GM19463 (cell line): ENCODE measurements at regions not wholly inside any gene's neighbourhood (a gene's known extent, or its start where the extent isn't known, plus 50 kb on each side); places are given as distances from the start of the nearest gene placed in this dataset.

Experiments used
- ATAC-seq: cut with Tn5 transposase; IDR thresholded peaks from one replicate; pipeline ENCODE4 v1.9.1; 2021; ENCODE audit warnings: mild to moderate bottlenecking, moderate library complexity; ENCODE audit not compliant: unreplicated experiment

DNA sequence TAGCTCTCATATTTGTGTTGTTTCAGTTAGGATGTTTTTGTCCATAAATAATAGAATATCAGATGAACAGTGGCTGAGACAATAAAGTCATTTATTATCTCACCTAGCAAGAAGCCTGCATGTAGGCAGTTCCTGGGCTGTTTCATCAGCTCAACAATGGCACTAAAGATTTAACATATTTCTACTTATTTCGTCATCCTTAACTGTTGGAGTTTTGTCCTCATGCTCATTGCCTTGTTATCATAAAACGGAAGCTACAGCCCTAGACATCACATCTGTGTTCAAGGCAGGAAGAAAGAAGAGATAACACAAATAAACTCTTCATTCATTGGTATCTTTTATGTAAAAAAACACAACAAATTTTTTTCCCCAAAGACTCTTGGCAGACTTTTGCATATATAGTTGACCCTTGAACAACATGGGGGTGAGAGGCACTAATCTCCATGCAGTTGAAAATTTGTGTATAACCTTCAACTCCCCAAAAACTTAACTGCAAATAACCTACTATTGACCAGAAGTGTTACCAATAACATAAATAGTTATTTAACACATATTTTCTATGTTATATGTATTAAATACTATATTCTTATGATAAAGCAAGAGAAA lies 277.2 kb upstream of the ADRA1B start:
- no peak for ATAC-seq

DNA sequence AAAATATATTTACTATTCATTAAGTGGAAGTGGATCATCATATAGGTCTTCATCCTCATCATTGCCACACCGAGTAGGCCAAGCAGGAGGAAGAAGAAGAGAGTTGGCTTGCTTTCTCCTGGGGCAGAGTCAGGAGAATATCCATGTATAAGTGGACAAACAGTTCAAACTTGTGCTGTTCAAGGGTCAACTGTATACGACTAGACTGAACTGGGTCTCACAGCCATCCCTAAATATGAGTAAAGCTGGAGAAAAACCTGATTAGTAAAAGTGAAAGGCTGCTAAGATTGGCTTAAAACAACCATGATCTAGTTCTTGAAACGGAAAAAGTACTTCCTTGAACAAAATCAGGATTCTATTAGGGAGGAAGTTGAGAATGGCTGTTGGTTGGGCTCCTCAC lies 276.7 kb upstream of the ADRA1B start:
- no peak for ATAC-seq

DNA sequence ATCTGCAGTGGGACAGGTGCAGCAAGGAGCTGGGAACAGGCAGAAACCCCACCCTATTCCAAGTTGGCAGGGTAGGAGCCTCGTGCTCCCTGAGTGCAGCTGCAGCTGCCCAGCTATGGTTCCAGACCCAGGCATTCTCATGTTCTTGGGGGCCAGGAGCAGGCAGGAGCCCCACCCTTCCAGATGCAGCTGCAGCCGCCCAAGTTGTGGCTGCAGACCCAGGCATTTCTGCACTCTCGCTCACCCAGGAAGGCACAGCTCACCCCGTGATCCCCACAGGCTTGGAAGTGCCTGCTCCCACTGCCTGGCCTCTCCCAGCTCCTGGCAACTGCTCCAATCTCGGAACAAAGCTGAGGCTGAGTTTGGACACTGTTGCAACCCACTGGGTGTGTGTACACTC lies 275.8 kb upstream of the ADRA1B start:
- ATAC-seq: no peak

DNA sequence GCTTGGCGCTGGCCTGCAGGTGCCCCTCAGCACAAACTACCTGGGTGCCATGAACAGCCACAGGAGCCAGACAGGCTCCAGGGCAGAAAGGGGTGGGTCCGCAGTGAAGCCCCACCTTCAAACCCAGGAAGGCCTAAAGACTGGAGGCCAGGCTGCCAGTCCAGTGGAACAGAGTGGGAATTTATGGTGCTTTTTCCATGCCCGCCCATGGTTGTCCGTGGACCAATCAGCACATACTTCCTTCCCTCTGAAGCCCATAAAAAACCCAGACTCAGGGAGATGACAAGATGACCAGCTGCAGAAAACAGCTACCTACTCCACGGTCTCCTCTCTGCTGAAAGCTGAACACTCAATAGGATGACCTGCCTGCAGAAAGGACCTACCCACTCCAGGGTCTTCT lies 275.4 kb upstream of the ADRA1B start:
- ATAC-seq: no peak

DNA sequence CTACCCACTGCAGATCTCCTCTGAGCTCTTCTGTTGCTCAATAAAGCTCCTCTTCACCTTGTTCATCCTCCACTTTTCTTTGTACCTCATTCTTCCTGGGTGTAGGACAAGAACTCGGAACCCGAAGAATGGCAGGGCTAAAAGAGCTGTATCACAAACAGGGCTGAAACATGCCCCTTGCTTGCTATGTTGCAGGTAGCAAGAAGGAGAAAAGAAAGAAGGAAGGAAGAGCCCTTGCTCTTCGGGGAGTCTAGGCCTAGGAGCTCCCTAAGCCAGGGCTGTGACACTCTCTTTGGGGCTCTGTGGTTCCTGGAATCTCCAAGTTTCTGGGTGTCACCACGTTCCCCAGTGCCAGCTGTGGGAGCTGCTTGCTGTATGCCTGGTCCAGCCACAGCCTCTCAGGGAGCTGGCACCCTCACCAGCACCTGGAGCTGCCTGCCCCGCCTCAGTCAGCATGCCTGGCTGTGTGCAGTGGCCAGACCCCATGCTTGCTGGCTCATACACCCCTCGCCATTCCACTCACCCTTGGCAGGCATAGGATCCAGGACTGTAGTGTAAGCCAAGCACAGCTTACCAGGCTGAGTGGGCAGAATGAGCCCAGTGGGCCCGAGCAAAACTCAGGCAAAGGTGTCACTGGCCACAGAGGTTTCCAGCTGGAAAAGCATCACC lies 274.8 kb upstream of the ADRA1B start:
- ATAC-seq: no peak

DNA sequence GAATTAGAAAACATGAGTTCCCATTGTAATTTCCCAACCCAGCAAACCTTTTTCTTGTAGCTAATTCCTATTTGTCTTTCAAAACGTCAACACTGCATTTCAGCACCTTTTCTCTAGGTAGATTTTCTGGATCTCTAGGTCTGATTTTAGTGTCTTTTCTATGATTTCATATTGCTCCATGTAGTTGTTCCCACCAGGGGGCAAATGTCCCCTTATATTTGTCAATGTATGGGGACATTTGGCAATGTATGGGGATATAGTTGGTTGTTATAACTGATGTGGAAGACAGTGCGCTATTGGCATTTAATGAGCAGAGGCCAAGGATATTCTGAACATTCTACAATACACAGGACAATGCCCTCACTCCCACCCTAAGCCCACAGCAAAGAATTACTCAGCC lies 273.9 kb upstream of the ADRA1B start:
- ATAC-seq: no peak

DNA sequence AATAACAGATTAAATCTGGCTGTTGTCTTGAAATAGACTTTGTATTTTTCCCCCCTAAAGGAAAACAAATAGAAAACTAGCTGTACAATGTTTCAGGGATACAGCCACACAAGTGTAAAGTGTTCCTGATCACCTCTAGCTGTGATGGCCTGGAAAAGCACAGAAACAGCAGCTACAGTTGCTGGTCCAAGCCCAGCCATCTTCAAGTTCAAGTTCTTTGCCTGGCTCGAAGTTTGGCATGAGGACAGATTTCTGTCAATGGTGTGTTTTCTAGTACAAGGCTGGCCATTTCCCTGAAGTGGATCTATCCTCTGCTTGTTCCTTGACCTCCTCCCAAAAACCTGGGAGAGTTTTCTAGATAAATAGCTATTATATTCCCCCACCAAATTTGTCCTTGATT lies 272.2 kb upstream of the ADRA1B start:
- no peak for ATAC-seq

DNA sequence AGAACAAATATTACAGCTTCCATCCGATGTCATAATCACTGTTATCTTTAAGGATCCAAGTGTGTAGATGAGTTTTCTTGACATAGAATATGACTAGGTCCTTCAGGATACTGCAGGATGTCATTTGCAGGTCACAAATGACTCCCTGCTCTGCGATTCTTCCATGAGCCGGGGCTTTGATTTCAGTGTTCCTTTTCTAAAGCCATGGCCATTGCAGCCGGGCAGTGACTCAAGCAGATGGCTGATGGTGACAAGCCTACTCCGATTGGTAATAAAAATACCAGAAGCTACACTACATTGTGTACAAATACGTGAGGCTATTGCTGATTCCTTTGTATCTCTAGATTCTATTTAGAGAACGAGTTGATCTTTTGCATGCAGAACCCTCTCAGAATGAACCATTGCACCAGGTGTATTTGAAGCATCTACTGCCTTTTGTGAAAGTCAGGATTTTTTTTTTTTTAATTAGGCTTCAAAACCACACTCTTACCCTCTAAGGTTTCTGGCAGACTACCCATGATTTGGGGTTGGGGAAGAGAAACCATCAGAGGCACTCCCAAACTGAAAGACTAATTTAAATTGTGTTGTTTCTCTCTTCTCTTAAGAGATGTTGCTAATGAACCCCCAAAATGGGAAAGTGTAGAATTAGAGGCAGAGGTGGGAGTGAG lies 271.0 kb upstream of the ADRA1B start:
- no peak for ATAC-seq

DNA sequence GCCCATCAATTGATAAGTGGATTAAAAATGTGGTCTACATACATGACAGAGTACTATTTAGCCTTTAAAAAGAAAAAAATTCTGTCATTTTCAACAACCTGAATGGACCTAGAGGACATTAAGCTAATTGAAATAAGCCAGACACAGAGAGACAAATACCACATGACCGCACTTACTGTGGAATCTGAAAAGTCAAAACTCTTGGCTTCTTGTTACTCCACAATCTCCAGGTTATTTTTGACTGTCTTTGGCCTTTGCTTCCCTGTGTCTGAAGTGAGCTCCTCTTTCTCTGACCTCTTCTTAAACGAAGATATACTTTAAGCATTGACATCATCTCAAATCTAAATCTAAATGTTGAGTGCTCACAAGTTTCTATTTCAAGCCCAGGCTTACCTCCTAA lies 265.5 kb upstream of the ADRA1B start:
- ATAC-seq: no peak

DNA sequence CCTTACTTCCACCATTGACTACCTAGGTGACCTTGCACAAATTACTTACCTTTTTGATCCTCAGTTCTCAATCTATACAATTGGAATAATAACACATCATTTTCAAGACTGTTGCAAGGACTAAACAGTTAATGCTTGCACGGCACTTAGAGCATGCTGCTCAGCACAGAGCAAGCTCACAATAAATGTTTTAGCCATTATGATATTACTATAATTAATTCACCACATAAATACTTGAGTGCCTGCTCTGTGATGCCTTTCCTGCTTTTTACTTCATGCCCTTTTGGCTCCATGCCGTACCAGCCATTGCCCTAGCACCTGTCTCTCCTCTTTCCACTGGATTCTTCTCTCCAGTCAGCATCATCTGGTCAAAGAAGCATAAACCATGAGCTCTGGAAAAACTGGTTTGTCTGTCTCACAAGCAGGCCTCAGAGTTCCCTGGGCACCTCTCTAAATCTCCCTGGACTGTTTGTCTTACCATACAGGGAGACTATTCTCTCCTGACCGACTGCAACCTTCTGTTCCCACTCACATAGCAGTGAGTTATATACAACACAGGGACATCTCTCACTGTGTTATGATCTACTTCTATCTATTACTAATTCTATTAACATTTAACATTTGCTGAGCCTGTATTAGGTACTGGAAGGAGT lies 260.4 kb upstream of the ADRA1B start:
- ATAC-seq: no peak

DNA sequence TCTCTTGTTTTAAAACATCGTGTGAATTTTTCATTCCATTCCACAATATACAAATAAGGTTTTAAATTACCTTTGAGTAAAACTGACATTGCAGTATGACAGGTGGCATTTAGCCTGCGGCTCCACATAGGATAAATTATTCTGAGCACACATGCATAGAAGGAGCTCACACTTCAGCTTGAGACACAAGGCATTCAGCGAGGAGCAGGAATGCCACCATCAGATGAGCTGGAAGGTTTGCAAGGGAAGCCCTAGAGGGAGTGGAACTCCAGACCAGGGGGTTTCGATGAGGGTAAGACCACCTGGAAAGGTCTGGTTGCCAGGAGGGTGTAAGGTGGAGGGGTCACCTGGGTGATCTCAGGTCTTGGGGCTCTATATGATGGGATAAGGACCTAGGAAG lies 259.0 kb upstream of the ADRA1B start:
- ATAC-seq: no peak

DNA sequence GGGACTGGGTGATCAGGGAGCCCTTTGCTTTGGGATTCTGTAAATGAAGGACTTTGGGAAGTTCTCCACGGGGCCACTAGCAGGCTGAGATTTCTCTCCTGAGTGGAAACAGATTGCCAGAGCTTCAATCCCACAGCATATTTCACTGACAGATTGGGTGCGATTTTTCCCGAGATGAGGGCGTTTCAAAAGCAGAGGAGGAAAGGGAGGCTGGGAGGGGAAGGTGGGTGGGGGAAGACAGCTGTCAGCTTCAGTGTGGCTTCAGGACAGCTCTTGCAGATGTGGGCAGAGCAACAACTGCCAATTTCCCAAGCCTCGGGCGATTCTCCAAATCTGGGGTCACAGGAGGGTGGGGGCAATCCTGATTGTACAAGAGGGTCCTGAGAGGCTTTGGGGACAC lies 258.5 kb upstream of the ADRA1B start:
- no peak for ATAC-seq

DNA sequence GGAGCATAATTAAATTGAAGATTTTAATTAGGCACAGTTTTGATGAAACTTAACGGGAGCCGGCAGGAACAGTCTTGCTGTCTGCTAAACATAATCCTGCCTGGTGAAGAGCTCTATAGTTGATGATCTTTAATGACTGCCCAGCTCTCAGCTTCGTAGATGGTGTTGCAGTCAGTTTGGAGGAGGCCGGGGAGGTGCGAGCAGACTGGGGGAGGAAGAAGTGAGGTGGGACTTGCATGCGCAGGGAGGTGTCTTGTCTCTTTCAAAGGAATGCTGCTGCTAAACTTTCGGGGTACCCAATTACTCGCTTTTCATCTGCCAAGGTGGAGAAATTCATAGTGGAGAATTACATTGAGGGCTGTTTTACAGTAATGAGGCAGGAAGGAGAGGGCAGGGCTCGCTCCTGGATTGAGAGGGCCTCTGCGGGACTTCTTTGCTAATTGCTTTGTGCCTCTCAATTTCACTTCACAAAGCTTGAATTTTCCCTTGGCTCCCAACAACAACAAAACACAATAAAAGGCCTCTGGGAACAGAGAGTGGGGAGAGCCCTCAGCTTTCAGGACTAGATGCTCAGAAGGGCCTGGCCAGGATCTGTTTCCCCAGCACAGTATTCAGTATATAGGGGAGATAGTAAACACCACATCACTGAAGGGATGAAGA lies 257.9 kb upstream of the ADRA1B start:
- ATAC-seq: no peak

DNA sequence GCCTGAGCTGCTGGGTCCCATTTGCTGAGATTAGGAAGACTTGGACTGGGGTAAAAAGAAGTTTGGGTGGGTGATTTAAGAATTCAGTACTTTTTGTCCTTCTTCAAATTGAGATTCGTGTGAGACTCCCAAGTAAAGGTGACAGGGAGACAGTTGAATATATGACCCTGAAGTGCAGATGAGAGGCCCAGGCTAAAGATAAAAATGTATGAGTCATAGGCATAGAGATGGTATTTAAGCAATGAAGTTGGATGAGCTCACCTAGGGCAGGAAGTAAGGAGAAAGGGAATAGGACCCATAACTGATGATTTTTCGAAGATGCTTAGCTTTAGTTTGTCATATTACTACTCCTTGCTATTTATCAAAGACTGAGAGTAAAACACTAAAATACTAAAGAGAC lies 255.9 kb upstream of the ADRA1B start:
- no peak for ATAC-seq

DNA sequence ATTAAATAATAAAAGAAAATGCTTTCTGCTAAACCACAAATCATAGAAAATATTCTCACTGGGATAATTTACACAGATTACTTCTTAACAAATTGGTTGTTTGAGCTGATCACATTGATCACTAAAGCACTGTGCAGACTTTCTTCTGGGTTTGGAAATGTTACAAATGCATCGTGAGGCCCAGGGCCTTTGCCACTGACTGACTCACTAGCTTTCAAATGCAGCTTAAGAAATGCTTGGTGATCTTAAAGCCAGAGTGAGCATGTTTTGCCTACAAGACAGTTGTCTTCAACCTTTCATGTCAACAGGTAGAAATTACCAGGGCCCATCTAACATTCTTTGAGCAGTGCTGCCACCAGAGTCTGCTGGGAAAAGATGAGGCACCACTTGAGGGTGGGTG lies 252.3 kb upstream of the ADRA1B start:
- no peak for ATAC-seq

DNA sequence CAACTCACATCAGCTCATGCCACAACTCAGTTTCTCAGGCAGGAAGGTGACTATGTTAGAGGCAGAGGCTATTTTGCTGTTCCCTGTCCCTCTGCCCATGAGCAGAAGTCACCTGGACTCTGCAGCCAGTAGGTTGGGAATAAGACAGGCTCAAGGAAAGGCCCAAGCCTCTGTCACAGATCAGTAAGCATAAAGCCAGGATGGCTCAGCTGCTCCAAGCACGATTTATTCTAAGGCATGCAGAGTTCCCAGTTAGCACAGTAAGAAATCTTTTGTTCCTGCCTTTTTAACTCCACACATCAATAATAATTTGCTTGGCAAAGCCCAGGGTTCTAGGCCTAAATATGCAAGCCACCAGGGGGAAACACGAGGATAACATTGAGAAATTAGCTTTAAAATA lies 249.0 kb upstream of the ADRA1B start:
- ATAC-seq: no peak

DNA sequence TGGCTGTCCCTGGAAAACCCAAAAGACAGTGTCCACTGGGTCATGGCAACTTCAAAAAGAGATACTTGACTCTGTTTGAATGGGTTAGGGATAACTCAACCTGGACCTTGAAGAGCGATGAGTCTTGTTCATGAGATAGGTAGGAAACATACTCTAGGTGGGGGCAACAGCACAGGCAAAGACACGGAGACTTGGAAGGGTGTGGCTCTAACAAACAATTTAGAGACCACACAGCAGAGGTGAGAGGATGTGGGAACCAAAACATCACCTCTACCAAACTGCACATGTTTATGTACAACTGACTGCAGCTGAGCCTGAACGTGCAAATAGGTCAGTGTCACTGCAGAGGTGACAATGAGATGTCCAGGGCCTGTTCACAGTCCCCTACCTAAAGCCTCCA lies 247.7 kb upstream of the ADRA1B start:
- ATAC-seq: no peak

DNA sequence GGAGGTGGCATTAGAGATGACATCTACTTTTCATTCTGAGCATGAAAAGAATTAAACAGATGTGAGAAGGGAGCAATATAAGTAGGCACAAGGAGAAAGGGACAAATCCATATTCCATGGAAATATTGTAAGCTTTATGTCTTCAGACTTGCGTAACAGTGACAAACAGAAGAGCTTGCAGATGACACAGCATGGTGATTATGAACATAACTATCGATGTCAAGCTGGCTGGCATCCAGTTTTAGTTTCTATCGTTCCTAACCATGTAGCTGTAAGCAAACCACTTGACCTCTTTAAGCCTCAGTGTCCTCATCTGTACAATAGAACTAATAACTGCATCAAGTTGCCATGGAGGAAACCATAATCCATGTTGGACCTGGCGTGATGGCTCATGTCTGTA lies 246.7 kb upstream of the ADRA1B start:
- ATAC-seq: no peak

DNA sequence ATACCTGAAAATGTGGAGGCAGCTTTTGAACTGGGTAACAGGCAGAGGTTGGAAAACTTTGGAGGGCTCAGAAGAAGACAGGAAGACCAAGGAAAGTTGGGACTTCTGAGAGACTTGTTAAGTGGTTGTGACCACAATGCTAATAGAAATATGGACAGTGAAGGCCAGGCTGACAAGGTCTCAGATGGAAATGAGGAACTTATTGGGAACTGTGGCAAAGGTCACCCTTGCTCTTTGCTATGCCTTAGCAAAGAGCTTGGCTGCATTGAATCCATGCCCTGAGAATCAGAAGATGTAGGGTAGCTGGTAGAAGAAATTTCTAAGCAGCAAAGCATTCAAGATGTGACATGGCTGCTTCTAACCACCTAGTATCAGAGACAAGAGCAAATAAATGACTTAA lies 244.4 kb upstream of the ADRA1B start:
- no peak for ATAC-seq

DNA sequence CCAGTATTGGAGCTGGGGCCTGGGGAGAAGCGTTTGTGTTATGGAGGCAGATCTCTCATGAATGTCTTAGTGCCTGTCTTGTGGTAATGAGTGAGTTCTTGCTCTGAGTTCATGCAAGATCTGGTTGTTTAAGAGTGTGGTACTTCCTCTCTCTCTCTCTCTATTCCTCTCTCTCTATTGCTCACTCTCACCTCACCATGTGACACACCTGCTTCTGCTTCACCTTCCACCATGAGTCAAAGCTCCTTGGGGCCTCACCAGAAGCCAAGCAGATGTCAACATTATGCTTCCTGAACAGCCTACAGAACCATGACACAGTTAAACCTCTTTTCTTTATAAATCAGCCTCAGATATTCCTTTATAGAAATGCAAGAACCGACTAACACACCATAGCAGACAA lies 242.7 kb upstream of the ADRA1B start:
- ATAC-seq: no peak

DNA sequence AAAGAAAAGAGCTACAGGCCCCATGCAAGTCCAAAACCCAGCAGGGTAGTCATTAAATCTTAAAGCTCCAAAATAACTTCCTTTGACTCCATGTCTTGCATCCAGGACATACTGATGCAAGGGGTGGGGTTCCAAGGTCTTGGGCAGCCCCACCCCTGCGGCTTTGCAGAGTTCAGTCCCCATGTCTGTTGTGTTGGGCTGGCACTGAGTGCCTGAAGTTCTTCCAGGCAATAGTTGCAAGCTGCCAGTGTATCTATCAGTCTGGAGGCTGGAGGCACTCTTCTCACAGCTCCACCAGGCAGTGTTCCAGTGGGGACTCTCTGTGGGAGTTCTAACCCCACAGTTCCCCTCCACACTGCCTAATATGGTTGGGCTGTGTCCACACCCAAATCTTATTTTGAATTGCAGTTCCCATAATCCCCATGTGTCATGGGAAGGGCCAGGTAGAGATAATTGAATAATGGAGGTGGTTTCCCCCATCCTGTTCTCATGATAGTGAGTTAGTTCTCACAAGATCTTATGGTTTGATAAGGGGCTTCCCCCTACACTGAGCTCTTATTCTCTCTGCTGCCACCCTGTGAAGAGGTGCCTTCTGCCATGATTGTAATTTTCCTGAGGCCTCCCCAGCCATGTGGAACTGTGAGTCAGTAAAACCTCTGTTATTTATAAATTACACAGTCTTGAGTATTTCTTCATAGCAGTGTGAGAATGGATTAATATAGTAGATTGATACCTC lies 237.5 kb upstream of the ADRA1B start:
- ATAC-seq: no peak
